ENCODE measurements at regions not wholly inside any gene's neighbourhood (a gene's known extent, or its start where the extent isn't known, plus 50 kb on each side); places are given as distances from the start of the nearest gene placed in this dataset.

- TF ChIP-seq CHAMP1 (IDR thresholded peaks at IDR 0.05) (no peak), ZFP30 (CRISPR knock-in tag; IDR thresholded peaks at IDR 0.05; ENCODE audit: borderline replicate concordance) (no peak), MTA2 (IDR thresholded peaks at IDR 0.05; ENCODE audit: low read depth) (no peak), ZZZ3 (IDR thresholded peaks at IDR 0.05) (no peak), NKRF (IDR thresholded peaks at IDR 0.05; ENCODE audit: borderline replicate concordance) (0 out of 2 replicates have a peak, but pooled peaks have one; percentile 67), E2F1 (CRISPR knock-in tag; IDR thresholded peaks at IDR 0.05) (no peak), ATF6 (CRISPR knock-in tag; IDR thresholded peaks at IDR 0.05) (no peak), HDGF (IDR thresholded peaks at IDR 0.05) (no peak), CXXC5 (CRISPR knock-in tag; IDR thresholded peaks at IDR 0.05) (peak; percentile 62), PHF8 (IDR thresholded peaks at IDR 0.05; ENCODE audit: borderline replicate concordance, low read length) (peak; percentile 46; the same call in 1 of the 2 replicates), ETV1 (tag; conservative IDR thresholded peaks at IDR 0.05; ENCODE audit: low read depth) (no peak), ZNF384 (IDR thresholded peaks at IDR 0.05; ENCODE audit: low read depth, low read length) (no peak), RBM14 (IDR thresholded peaks at IDR 0.05; ENCODE audit: borderline replicate concordance, insufficient read depth, low read depth, low read length) (no peak), ZNF449 (CRISPR knock-in tag; IDR thresholded peaks at IDR 0.05) (no peak), RFX7 (CRISPR knock-in tag; IDR thresholded peaks at IDR 0.05) (no peak), LARP7 (IDR thresholded peaks at IDR 0.05) (no peak), ZNF12 (CRISPR knock-in tag; IDR thresholded peaks at IDR 0.05) (no peak)
Measured at GRCh38 chr17:409848-410542, 57.4 kb upstream of the RPH3AL start (continued).

All from K562 (cell line).